Gastroesophageal sphincter (tissue), 4 donors: ENCODE measurements at regions not wholly inside any gene's neighbourhood (a gene's known extent, or its start where the extent isn't known, plus 50 kb on each side); places are given as distances from the start of the nearest gene placed in this dataset.
"Not testable (repeated sequence)": the region's sequence is repeated elsewhere in the genome, so short reads cannot be mapped to it uniquely, and the experiment has no call there.

Experiments
- ATAC-seq: fragments of 150-250 bp; one replicate; pipeline ENCODE4 v1.9.1; 2016; ENCODE audit warnings: mild to moderate bottlenecking, moderate library complexity
- H3K27ac ChIP-seq, 4 donors: fragments of 200-600 bp; sonication (generic) in 3 of 4; 1 replicate in 3 of 4; 2 replicates in 1 of 4; pipeline ENCODE4 v1.5.1; 2016 to 2019
- H3K27me3 ChIP-seq: fragments of 200-600 bp; sonication (generic); one replicate; pipeline ENCODE4 v1.5.1; 2019
- H3K36me3 ChIP-seq, 2 donors: fragments of 200-600 bp; sonication (generic); one replicate each; pipeline ENCODE4 v1.5.1; 2019; ENCODE audit warnings: control low read depth in 1 of 2
- H3K4me1 ChIP-seq, 3 donors: fragments of 200-600 bp; sonication (generic); 1 replicate in 2 of 3; 2 replicates in 1 of 3; pipeline ENCODE4 v1.5.1; 2016 to 2019; ENCODE audit warnings: control low read depth in 2 of 3
- H3K4me3 ChIP-seq, 2 donors: fragments of 200-600 bp; sonication (generic); one replicate each; pipeline ENCODE4 v1.5.1; 2019; ENCODE audit warnings: mild to moderate bottlenecking in 1 of 2, moderate library complexity in 1 of 2
- H3K9me3 ChIP-seq, 3 donors: fragments of 200-600 bp; sonication (generic); one replicate each; pipeline ENCODE4 v1.5.1; 2017 to 2019; ENCODE audit warnings: control low read depth in 2 of 3
- EP300 ChIP-seq: sonication (generic); formaldehyde crosslinking; IDR thresholded peaks from one replicate; pipeline ENCODE4 v1.6.1; 2017; ENCODE audit warnings: antibody characterized with exemption, mild to moderate bottlenecking
- POLR2A ChIP-seq, 2 donors: fragments of 450-650 bp; IDR thresholded peaks; one replicate each; pipeline ENCODE4 v1.6.1; 2017; ENCODE audit warnings: antibody characterized with exemption in 2 of 2, mild to moderate bottlenecking in 2 of 2, moderate library complexity in 1 of 2
- POLR2AphosphoS5 ChIP-seq: sonication (generic); formaldehyde crosslinking; IDR thresholded peaks from one replicate; pipeline ENCODE4 v1.6.1; 2017; ENCODE audit warnings: antibody characterized with exemption
- WGBS, 2 donors: methylation state at CpG; one replicate each; pipeline ENCODE4 v1.1.5; 2018; ENCODE audit warnings: low coverage in 1 of 2; 5-methylcytosine and 5-hydroxymethylcytosine counted together
- TF ChIP-seq, protein P1 (sequence below), 4 experiments: fragments of 200-600 bp in 2 of 4; fragments of 450-650 bp in 2 of 4; sonication (generic) in 1 of 4; IDR thresholded peaks; one replicate each; pipeline ENCODE4 v1.5.1; 2017 to 2019; ENCODE audit warnings: antibody characterized with exemption in 4 of 4, mild to moderate bottlenecking in 2 of 4, moderate library complexity in 2 of 4

DNA sequence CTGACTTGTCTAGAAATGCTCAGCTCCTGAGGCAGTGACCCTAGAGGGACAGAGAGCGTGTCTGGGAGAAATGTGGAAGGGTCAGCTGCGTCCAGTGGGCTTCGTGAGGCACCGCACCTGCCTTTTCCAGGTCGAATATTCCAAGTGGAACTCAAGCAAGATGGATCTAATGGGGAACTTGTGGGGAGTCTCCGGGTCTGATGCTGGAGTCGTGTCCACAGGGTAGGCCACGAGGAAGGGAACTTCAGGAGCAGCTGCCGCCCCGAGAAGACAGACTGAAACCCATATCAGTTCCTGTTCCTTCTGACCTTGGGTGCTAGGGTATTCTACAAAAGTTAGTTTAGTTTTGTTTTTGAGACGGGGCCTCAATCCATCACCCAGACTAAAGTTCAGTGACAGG is 67.5 kb downstream of the TNFAIP2 start:
- peaks cover 41% of the 10 kb centered on the region for H3K27me3 ChIP-seq
- TF ChIP-seq POLR2A (IDR thresholded peaks at IDR 0.05) = no peak
- TF ChIP-seq, protein P1, sequence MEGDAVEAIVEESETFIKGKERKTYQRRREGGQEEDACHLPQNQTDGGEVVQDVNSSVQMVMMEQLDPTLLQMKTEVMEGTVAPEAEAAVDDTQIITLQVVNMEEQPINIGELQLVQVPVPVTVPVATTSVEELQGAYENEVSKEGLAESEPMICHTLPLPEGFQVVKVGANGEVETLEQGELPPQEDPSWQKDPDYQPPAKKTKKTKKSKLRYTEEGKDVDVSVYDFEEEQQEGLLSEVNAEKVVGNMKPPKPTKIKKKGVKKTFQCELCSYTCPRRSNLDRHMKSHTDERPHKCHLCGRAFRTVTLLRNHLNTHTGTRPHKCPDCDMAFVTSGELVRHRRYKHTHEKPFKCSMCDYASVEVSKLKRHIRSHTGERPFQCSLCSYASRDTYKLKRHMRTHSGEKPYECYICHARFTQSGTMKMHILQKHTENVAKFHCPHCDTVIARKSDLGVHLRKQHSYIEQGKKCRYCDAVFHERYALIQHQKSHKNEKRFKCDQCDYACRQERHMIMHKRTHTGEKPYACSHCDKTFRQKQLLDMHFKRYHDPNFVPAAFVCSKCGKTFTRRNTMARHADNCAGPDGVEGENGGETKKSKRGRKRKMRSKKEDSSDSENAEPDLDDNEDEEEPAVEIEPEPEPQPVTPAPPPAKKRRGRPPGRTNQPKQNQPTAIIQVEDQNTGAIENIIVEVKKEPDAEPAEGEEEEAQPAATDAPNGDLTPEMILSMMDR (IDR thresholded peaks at IDR 0.05) = no peak
- TF ChIP-seq EP300 = no peak
- TF ChIP-seq POLR2AphosphoS5 = no peak
- peaks cover 0 to 24% (median 10%) of the 10 kb centered on the region in 3 donors for H3K4me1 ChIP-seq
- no peaks in the 10 kb centered on the region for H3K36me3 ChIP-seq
- WGBS, 2 donors = 90 to 96% methylated on average over 2 to 11 of the region's 11 CpGs
- H3K4me3 ChIP-seq = no peak overlapping the region
- no peak overlapping the region for H3K27ac ChIP-seq
- H3K9me3 ChIP-seq = peaks cover 0 to 6% (median 0%) of the 10 kb centered on the region in 3 donors
- no peak for ATAC-seq

DNA sequence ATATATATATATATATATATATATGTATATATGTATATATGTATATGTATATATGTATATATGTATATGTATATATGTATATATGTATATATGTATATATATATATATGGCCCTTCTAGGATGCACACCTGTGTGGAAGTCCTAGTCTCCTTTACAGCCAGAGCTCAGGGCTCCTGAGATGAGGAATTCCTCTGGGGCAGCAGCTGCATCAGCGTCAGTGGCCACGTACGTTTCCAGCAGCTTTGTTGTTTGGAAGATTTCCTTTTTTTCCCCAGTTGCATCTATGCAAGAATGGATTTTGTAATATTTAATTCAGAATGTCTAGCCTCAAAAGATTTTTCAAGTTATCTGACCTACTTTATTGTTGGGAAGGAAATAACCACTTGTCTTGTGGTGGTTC is 68.6 kb downstream of the TNFAIP2 start:
- TF ChIP-seq POLR2A (IDR thresholded peaks at IDR 0.05) (no peak), POLR2AphosphoS5 (no peak), EP300 (no peak)
- TF ChIP-seq, protein P1 (IDR thresholded peaks at IDR 0.05) = no peak
- no peak overlapping the region for H3K4me3 ChIP-seq
- peaks cover 0 to 16% (median 10%) of the 10 kb centered on the region in 3 donors for H3K4me1 ChIP-seq
- H3K9me3 ChIP-seq = peaks cover 0 to 6% (median 0%) of the 10 kb centered on the region in 3 donors
- WGBS, 2 donors = 33 to 49% methylated on average over 3 of the region's 3 CpGs
- H3K36me3 ChIP-seq = no peaks in the 10 kb centered on the region
- peak; percentile 75 for ATAC-seq
- peaks cover 34% of the 10 kb centered on the region for H3K27me3 ChIP-seq
- H3K27ac ChIP-seq = peak overlapping the region in 3 of 4 donors; percentile 36 to 63 (median 57)

DNA sequence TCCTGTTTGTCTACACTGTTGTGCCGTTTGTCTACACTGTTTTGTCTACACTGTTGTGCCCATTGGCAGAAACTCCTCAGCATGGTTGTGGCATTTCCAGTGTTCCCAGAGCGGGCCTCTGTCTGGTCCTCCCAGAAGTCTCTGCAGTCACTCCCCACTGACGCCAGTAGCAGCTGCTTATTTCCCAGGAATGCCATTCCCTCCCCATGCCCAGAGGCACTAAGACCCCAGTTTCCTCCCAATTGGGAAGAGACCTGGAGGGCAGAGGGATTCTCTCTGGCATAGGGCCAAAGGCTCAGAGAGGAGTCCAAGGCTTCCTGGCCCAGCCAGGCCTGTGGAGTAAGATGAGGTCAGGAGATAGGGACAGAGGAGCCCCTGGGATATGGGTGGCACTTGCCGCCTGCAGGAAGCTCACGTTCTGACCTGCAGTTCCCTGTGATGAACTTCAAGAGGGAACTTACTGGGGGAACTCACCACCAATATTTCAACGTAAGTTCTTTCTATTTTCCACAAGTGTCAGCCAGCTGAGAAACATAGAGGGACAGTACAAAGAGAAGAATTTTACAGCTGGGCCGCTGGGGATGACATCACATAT is 69.1 kb downstream of the TNFAIP2 start:
- Histone ChIP-seq H3K4me3 (no peak overlapping the region), H3K27ac (peak overlapping the region in 3 of 4 donors; percentile 36 to 63 (median 57)), H3K9me3 (peaks cover 0 to 6% (median 0%) of the 10 kb centered on the region in 3 donors), H3K36me3 (no peaks in the 10 kb centered on the region), H3K4me1 (peaks cover 0 to 16% (median 10%) of the 10 kb centered on the region in 3 donors), H3K27me3 (peaks cover 29% of the 10 kb centered on the region)
- ATAC-seq = no peak
- 62 to 86% methylated on average over 1 to 3 of the region's 7 CpGs for WGBS, 2 donors
- TF ChIP-seq POLR2AphosphoS5 = no peak
- no peak for TF ChIP-seq EP300
- TF ChIP-seq POLR2A (IDR thresholded peaks at IDR 0.05) = no peak
- TF ChIP-seq, protein P1 (IDR thresholded peaks at IDR 0.05) = no peak

DNA sequence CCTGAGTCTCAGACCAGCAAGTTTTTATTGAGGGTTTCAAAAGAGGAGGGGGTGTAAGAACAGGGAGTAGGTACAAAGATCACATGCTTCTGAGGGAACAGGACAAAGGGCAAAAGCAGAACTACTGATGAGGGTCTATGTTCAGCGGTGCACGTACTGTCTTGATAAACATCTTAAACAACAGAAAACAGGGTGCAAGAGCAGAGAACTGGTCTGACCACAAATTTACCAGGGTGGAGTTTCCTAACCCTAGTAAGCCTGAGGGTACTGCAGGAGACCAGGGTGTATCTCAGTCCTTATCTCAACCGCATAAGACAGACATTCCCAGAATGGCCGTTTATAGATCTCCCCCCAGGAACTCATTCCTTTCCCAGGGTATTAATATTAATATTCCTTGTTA is 69.6 kb downstream of the TNFAIP2 start:
- ATAC-seq, H3K4me3 ChIP-seq, H3K9me3 ChIP-seq, H3K36me3 ChIP-seq: not testable (repeated sequence)
- Histone ChIP-seq H3K27ac (peak overlapping the region in 1 of 4 donors; percentile 63), H3K4me1 (peaks cover 0 to 16% (median 10%) of the 10 kb centered on the region in 3 donors), H3K27me3 (peaks cover 24% of the 10 kb centered on the region)
- whole genome bisulfite sequencing, 2 donors = 89 to 92% methylated on average over 3 to 4 of the region's 4 CpGs

DNA sequence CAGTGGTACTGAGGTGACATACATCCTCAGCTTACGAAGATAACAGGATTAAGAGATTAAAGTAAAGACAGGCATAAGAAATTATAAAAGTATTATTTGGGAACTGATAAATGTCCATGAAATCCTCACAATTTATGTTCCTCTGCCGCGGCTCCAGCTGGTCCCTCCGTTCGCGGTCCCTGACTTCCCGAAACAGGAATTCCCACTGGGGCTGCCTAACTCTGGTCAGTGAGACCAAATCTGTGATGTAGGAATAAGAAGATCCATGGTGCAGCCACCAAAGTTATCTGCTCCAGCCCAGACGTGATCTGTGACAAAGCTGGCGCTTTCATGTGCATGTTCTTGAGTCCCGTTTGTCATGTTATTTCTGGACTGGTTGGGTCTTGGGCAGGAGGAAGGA is 70.2 kb downstream of the TNFAIP2 start:
- H3K36me3 ChIP-seq, H3K27ac ChIP-seq, H3K9me3 ChIP-seq, ATAC-seq, H3K4me3 ChIP-seq: not testable (repeated sequence)
- Histone ChIP-seq H3K4me1 (peaks cover 0 to 17% (median 13%) of the 10 kb centered on the region in 3 donors), H3K27me3 (peaks cover 17% of the 10 kb centered on the region)
- WGBS, 2 donors = 85 to 95% methylated on average over 6 to 10 of the region's 10 CpGs
